ENCODE measurements at regions not wholly inside any gene's neighbourhood (a gene's known extent, or its start where the extent isn't known, plus 50 kb on each side); places are given as distances from the start of the nearest gene placed in this dataset.

DNA sequence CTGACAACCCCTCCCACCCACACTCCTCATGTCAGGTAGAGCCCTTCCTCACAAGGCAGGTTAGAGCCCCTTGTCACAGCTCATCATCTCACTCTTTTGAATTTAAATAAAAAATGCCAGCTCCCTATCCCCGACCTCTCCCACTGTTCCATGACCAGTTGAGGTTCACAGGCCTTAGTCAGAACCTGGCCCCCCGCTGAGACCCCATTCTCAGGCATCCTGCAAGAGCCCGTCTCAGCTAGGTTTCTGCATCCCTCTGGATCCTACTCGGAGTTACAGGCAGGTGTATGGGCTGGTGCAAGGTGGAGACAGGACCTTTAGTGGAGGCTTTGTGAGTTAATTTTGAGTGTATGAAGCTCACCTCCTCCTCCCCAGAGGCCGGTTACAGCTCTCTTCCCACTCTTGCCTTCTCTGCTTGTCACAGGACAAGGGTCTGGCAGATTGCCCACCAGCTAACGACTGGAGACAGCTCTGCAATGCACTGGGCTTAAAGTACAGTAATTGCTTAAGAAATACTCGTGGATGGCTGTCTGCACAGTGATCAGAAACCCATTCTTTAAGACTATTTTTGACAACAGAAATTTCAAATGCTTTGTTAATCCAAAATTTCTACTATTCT lies 394.9 kb upstream of the DPP6 start:
- TF ChIP-seq, protein P1, sequence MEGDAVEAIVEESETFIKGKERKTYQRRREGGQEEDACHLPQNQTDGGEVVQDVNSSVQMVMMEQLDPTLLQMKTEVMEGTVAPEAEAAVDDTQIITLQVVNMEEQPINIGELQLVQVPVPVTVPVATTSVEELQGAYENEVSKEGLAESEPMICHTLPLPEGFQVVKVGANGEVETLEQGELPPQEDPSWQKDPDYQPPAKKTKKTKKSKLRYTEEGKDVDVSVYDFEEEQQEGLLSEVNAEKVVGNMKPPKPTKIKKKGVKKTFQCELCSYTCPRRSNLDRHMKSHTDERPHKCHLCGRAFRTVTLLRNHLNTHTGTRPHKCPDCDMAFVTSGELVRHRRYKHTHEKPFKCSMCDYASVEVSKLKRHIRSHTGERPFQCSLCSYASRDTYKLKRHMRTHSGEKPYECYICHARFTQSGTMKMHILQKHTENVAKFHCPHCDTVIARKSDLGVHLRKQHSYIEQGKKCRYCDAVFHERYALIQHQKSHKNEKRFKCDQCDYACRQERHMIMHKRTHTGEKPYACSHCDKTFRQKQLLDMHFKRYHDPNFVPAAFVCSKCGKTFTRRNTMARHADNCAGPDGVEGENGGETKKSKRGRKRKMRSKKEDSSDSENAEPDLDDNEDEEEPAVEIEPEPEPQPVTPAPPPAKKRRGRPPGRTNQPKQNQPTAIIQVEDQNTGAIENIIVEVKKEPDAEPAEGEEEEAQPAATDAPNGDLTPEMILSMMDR (IDR thresholded peaks at IDR 0.05): no peak
- no peak for TF ChIP-seq EP300 (IDR thresholded peaks at IDR 0.05)
